Activated B cell treated with CpG ODN at 0.5 μM for 24 hours (primary cell): ENCODE measurements at regions not wholly inside any gene's neighbourhood (a gene's known extent, or its start where the extent isn't known, plus 50 kb on each side); places are given as distances from the start of the nearest gene placed in this dataset.
"Not testable (repeated sequence)": the region's sequence is repeated elsewhere in the genome, so short reads cannot be mapped to it uniquely, and the experiment has no call there.

ENCODE experiments used
- ATAC-seq: fragments of 200-7000 bp; cut with Tn5 transposase; one replicate; pipeline ENCODE4 v1.10.0; 2021; ENCODE audit warnings: low read depth, mild to moderate bottlenecking, moderate library complexity
- CTCF ChIA-PET: fragments of 350-600 bp; sonication (Branson Sonifier 250); formaldehyde crosslinking; loops from one replicate; lab custom pipeline; 2021; ENCODE audit warnings: antibody characterized with exemption; lab: Charles Lee
- POLR2A ChIA-PET: fragments of 350-600 bp; sonication (Branson Sonifier 250); formaldehyde crosslinking; loops from one replicate; lab custom pipeline; 2021; ENCODE audit warnings: antibody characterized with exemption; lab: Charles Lee
- DNase-seq: peaks from one replicate; pipeline ENCODE4 v3.0.0; 2022
- H3K27ac Mint-ChIP-seq: one replicate; pipeline ENCODE4 v1.8.0; 2020; ENCODE audit warnings: mixed read lengths
- H3K27me3 Mint-ChIP-seq: one replicate; pipeline ENCODE4 v1.8.0; 2021; ENCODE audit warnings: mixed read lengths
- H3K36me3 Mint-ChIP-seq: one replicate; pipeline ENCODE4 v1.8.0; 2021; ENCODE audit warnings: low read depth, mixed read lengths
- H3K4me1 Mint-ChIP-seq: one replicate; pipeline ENCODE4 v1.8.0; 2021; ENCODE audit warnings: mixed read lengths
- H3K4me3 Mint-ChIP-seq: one replicate; pipeline ENCODE4 v1.8.0; 2020; ENCODE audit warnings: mild to moderate bottlenecking, mixed read lengths
- H3K9me3 Mint-ChIP-seq: one replicate; pipeline ENCODE4 v1.8.0; 2020; ENCODE audit warnings: mixed read lengths
- intact Hi-C: fragments of 100-400 bp; cut with micrococcal nuclease; formaldehyde crosslinking; loops from one replicate; pipeline ENCODE4 v1.15.1; 2024

GRCh38 chr2:87280596-87281355, 259.1 kb upstream of the PLGLB1 start:
- H3K27ac Mint-ChIP-seq, H3K27me3 Mint-ChIP-seq, H3K4me1 Mint-ChIP-seq, intact Hi-C loops, DNase-seq, H3K4me3 Mint-ChIP-seq, POLR2A ChIA-PET, CTCF ChIA-PET, ATAC-seq, H3K36me3 Mint-ChIP-seq, H3K9me3 Mint-ChIP-seq: not testable (repeated sequence)

- DNase-seq, ATAC-seq, H3K4me1 Mint-ChIP-seq, POLR2A ChIA-PET, intact Hi-C loops, H3K27ac Mint-ChIP-seq, H3K36me3 Mint-ChIP-seq, H3K27me3 Mint-ChIP-seq, H3K4me3 Mint-ChIP-seq, H3K9me3 Mint-ChIP-seq, CTCF ChIA-PET: not testable (repeated sequence)
These were observed 262.3 kb upstream of the PLGLB1 start for GRCh38 chr2:87283735-87284470.

- H3K27me3 Mint-ChIP-seq, intact Hi-C loops, ATAC-seq, CTCF ChIA-PET, H3K4me3 Mint-ChIP-seq, H3K27ac Mint-ChIP-seq, DNase-seq, H3K4me1 Mint-ChIP-seq, H3K9me3 Mint-ChIP-seq, H3K36me3 Mint-ChIP-seq, POLR2A ChIA-PET: not testable (repeated sequence)
These were observed 262.8 kb upstream of the PLGLB1 start for GRCh38 chr2:87284471-87284772.

- H3K4me3 Mint-ChIP-seq, intact Hi-C loops, H3K27me3 Mint-ChIP-seq, POLR2A ChIA-PET, H3K27ac Mint-ChIP-seq, CTCF ChIA-PET, H3K4me1 Mint-ChIP-seq, DNase-seq, H3K9me3 Mint-ChIP-seq, H3K36me3 Mint-ChIP-seq, ATAC-seq: not testable (repeated sequence)
These were observed 263.5 kb upstream of the PLGLB1 start for GRCh38 chr2:87285139-87285538.

- H3K9me3 Mint-ChIP-seq, CTCF ChIA-PET, H3K27ac Mint-ChIP-seq, H3K4me1 Mint-ChIP-seq, H3K27me3 Mint-ChIP-seq, H3K36me3 Mint-ChIP-seq, H3K4me3 Mint-ChIP-seq, POLR2A ChIA-PET, intact Hi-C loops, DNase-seq: not testable (repeated sequence)
- ATAC-seq: peak; percentile 65
These were observed 269.1 kb upstream of the PLGLB1 start for GRCh38 chr2:87290566-87291307.

GRCh38 chr2:87291400-87292200, 270.0 kb upstream of the PLGLB1 start:
- H3K4me3 Mint-ChIP-seq, H3K9me3 Mint-ChIP-seq, H3K27ac Mint-ChIP-seq, ATAC-seq, intact Hi-C loops, DNase-seq, H3K36me3 Mint-ChIP-seq, H3K27me3 Mint-ChIP-seq, CTCF ChIA-PET, POLR2A ChIA-PET, H3K4me1 Mint-ChIP-seq: not testable (repeated sequence)

GRCh38 chr2:87293931-87294594, 272.4 kb upstream of the PLGLB1 start:
- H3K4me1 Mint-ChIP-seq, ATAC-seq, intact Hi-C loops, H3K36me3 Mint-ChIP-seq, H3K4me3 Mint-ChIP-seq, H3K27me3 Mint-ChIP-seq, H3K9me3 Mint-ChIP-seq, POLR2A ChIA-PET, H3K27ac Mint-ChIP-seq, DNase-seq, CTCF ChIA-PET: not testable (repeated sequence)

- H3K36me3 Mint-ChIP-seq, H3K27me3 Mint-ChIP-seq, CTCF ChIA-PET, H3K9me3 Mint-ChIP-seq, intact Hi-C loops, DNase-seq, H3K4me1 Mint-ChIP-seq, ATAC-seq, H3K27ac Mint-ChIP-seq, H3K4me3 Mint-ChIP-seq, POLR2A ChIA-PET: not testable (repeated sequence)
These were observed 273.5 kb upstream of the PLGLB1 start for GRCh38 chr2:87295135-87295534.

- not testable (repeated sequence) for H3K9me3 Mint-ChIP-seq, ATAC-seq
These were observed 279.7 kb upstream of the PLGLB1 start for GRCh38 chr2:87301349-87301748.

GRCh38 chr2:87301871-87302270, 280.2 kb upstream of the PLGLB1 start:
- DNase-seq, CTCF ChIA-PET, H3K4me3 Mint-ChIP-seq, POLR2A ChIA-PET, ATAC-seq, intact Hi-C loops, H3K9me3 Mint-ChIP-seq, H3K27me3 Mint-ChIP-seq, H3K36me3 Mint-ChIP-seq, H3K27ac Mint-ChIP-seq, H3K4me1 Mint-ChIP-seq: not testable (repeated sequence)

More at GRCh38 chr2:87301349-87301748, 279.7 kb upstream of the PLGLB1 start:
- intact Hi-C loops, H3K27me3 Mint-ChIP-seq, H3K36me3 Mint-ChIP-seq, CTCF ChIA-PET, H3K4me3 Mint-ChIP-seq, POLR2A ChIA-PET, H3K27ac Mint-ChIP-seq, DNase-seq, H3K4me1 Mint-ChIP-seq: not testable (repeated sequence)

- DNase-seq, H3K27me3 Mint-ChIP-seq, POLR2A ChIA-PET, H3K36me3 Mint-ChIP-seq, CTCF ChIA-PET, H3K4me3 Mint-ChIP-seq, ATAC-seq, intact Hi-C loops, H3K27ac Mint-ChIP-seq, H3K9me3 Mint-ChIP-seq, H3K4me1 Mint-ChIP-seq: not testable (repeated sequence)
These were observed 287.0 kb upstream of the PLGLB1 start for GRCh38 chr2:87308621-87309020.
